ENCODE measurements at regions not wholly inside any gene's neighbourhood (a gene's known extent, or its start where the extent isn't known, plus 50 kb on each side); places are given as distances from the start of the nearest gene placed in this dataset.
"Not testable (repeated sequence)": the region's sequence is repeated elsewhere in the genome, so short reads cannot be mapped to it uniquely, and the experiment has no call there.

DNA sequence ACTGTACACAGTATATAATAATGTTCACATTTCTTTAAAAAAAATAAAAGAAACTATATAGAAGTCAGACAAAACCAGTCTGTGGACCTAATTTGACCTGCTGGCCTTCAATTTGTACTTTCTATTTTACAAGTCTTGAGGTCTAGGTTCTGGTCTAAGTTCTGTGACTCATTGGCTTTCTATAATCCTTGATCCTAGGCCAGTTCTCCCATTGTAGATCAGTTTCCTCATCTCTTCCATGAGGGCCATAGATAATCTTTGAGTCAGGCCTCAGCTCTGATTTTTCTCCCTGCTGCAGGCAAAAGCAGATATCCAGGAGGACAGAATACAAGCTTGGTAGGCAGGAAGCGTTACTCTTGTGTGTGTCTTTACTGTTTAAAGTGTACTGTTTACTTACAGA is 603.7 kb upstream of the CAMK1G start:
- DNase-seq, result no peak

GRCh38 chr1:208980605-208981004 is 602.9 kb upstream of the CAMK1G start:
- DNase-seq, result no peak

DNA sequence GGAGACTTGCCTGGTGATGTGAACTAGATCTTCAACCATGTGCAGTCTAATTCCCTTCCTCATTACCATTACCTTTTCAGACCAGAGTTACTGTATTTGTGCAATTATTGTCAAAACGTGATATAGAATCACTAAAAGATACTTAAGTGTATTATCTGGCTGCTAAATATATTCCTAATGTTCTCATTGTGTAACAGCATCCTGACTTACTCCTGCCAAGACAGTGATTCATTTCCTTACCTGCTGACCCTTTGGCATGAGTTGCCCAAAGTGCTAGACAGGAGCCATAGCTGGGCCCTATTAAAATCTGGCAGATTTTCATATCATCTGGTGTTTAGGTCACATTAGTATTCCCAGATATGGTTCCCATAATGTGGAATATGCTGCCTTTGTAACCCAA is 598.3 kb upstream of the CAMK1G start:
- no peak for DNase-seq

GRCh38 chr1:208988811-208989222 is 594.7 kb upstream of the CAMK1G start:
- DNase-seq, result peak; percentile 31

- DNase-seq, result no peak
Measured at GRCh38 chr1:208990456-208990855, 593.1 kb upstream of the CAMK1G start.

DNA sequence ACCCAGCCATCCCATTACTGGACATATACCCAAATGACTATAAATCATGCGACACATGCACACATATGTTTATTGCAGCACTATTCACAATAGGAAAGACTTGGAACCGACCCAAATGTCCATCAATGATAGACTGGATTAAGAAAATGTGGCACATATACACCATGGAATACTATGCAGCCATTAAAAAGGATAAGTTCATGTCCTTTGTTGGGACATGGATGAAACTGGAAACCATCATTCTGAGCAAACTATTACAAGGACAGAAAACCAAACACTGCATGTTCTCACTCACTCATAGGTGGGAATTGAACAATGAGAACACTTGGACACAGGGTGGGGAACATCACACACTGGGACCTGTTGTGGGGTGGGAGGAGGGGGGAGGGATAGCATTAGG is 586.5 kb upstream of the CAMK1G start:
- not testable (repeated sequence) for DNase-seq

GRCh38 chr1:208997726-208998312 is 585.7 kb upstream of the CAMK1G start:
- DNase-seq, result no peak

- no peak for DNase-seq
Measured at GRCh38 chr1:209008586-209008985, 574.9 kb upstream of the CAMK1G start.

DNA sequence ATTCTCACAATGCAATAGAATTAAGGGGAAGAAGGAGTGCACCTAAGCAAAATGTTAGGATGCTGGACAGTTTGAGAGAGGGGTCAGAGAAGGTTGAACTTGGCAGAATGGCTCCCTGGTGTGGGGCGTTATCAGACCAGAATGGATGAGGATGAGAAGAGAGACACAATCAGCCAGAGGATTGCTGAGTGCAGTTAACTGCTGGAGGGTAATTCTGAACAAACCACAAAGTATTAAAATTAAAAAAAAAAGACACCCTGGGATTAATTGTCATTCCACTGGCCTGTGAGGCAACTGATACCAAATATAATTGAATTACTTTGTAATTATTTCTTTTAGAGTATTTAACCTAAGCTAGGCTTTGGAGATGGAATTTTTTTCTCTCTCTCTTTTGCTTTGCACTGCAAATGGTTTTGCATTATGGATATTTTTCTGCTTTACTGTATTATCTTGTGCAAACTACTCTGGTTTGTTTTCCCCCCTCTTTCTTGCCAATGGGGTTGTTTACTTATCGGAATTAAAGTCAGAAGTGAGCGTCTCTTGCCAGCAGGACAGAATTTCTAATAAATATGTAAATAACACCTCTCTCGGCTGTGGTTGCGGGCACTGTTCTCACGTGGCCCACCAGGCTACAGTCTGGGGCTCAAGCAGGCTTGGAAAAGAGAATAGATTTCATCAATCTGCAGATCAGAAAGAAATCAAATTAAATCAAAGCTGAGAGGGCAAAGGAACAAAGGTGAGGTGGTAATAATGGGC is 572.9 kb upstream of the CAMK1G start:
- DNase-seq, result no peak

DNA sequence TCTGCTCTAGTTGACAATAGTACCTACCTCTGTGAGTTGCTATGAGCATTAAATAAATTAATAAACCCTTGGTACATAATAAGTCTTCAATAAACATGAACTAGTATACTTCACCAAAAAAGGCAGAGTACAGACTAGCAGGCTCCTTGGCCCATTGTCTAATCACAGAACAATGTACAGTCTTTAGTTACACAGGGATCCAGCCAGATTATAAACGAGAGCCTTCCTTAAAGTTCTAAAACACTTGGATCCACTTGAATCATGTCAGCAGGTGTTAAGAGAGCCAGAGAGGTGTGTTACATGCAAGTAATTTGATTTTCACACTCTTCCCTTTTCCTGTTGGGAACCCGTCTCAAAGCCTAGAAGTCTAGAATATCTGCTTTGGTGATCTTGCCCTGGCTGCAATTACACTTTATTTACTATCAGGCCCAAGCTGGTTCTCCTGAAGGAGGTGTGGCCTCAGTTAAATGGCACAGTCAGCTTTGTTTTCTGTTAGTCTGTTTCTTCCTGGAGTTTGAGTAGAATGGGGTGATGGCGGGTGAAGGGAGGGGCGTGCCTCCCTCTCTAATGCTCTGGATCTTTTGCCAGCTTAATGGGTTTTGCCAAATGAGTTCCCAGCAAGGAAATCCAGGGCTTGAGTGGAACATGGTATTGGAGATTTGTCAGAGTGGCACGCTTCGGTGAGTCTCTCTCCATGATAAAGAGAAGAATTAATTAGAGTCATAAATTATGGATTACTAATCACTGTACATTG is 570.9 kb upstream of the CAMK1G start:
- peak; percentile 67 for DNase-seq

- DNase-seq, result no peak
Measured at GRCh38 chr1:209015092-209015491, 568.4 kb upstream of the CAMK1G start.

- DNase-seq, result no peak
Measured at GRCh38 chr1:209021622-209022021, 561.9 kb upstream of the CAMK1G start.

DNA sequence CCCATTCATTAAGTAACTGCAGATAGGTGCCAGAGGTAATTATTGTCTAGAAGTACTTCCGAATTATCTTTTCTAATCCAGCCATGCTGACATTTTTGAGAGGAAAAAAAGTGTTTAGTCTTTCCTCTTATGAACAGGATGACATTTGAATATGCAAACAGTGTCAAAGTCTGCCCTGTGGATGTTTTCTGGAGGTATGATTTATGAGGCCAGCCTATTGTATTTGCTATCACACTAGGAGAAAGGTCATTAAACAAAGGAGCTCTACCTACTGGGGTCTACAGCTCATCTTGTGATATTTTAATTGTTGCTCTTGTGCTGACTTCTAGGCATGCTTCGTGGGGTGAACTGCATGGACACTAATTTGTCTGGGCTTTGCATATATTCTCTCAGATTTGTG is 559.7 kb upstream of the CAMK1G start:
- DNase-seq, result no peak

DNA sequence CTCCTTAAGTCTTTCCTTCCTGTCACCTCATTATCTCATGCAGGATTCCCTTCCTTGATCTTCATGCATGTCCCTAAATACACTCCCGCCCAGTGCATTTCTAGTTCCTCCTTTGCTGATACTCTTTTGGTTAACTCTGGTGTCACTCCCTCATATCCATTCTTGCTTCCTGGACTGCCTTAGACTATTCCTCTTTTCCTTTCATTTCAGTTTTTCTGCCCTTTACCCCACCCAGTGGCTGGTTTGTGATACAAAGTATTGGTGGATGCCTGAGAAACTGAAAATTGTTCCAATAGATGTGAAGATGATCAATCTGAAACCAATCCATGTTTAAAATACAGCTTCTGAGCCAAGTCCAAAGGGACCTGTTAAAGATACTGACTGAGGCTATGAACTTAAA is 553.8 kb upstream of the CAMK1G start:
- DNase-seq, result no peak

DNA sequence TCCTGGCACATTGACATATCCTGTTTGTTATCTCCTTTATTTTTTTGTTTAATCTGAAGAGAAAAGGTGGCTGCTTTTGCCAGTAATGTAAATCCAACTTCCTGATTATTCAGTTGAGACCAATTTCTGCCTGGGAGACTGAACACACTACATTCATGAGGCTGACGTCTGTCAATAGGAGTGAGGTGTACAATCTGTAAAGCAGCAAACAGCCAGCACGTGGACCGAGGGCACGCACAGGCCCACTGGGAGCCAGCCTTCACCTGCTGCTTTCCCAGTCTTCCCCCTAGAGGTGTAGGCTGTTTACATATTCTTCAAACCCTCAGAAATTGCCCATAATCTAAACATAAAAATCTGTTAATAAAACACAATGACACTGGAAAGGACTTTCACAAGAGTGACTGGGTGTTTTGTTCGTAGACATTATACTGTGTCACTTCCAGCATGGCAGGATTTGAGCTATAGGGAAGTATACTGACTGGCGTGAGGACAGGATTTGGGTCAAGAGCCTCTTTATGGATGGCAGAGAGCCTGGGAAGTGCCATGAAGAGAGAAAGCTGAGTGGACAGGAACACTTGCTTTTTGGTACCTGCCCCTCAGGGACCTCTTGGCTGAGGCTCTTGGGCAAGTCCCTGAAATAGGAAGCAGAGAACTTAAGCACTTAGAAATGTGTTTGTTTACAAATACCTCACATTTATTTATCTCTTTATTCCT is 552.9 kb upstream of the CAMK1G start:
- peak; percentile 74 for DNase-seq

DNA sequence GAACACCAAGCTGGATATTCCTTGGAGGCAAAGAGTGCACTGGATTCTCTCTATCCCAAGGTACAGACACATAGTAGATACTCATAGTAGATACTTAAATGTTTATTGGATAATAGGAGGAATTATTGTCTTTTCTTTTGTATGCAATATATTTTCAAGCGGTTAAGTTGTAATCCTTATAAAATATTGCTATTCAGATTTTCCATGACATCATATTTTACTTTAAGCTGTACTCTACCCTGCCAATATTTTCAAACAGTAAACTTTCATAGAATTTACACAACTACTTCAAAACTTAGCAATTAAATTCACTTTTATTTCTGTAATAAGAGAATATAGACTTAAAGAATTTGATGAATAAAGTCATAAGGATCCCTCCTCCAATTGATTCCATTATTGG is 546.5 kb upstream of the CAMK1G start:
- DNase-seq, result no peak

DNA sequence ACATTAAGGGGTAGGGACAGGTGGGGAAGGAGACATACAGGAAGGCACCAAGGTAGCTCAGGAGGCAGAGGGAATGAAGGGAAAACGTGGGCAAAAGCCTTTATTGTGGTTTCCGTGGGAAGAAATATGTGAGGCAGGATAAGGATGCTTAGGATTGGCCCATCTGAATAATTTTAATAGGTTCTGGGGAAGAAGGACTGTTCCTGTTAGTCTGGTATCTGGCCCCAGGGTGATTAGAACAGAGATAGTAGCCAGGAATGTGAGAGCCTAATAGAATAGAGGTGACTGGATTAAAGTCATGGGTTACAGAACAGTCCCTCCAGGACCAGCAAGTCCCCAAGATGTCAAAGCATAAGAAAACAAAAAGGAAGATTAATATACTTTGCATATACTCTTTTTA is 545.2 kb upstream of the CAMK1G start:
- DNase-seq, result no peak

- DNase-seq, result no peak
Measured at GRCh38 chr1:209038735-209039134, 544.8 kb upstream of the CAMK1G start.

DNA sequence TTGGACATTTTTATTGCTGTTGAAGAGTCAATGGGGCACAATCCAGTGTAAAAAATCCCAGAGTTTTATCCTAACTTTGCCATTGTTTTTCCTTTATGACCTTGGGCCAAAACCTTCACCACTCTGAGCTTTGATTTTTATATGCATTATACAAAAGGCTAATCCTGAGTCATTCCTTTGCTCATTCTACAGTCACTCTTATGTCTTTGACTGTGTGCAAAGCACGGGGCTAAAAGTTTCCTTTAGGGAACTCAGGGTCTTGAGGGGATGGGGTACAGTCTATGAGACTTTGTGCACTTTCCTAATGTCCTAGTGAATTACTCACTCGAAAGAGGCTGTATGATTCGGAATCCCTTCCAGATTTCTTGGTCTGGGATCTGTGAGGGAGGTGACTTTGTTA is 543.2 kb upstream of the CAMK1G start:
- no peak for DNase-seq

GRCh38 chr1:209041927-209042326 is 541.6 kb upstream of the CAMK1G start:
- DNase-seq, result no peak

DNA sequence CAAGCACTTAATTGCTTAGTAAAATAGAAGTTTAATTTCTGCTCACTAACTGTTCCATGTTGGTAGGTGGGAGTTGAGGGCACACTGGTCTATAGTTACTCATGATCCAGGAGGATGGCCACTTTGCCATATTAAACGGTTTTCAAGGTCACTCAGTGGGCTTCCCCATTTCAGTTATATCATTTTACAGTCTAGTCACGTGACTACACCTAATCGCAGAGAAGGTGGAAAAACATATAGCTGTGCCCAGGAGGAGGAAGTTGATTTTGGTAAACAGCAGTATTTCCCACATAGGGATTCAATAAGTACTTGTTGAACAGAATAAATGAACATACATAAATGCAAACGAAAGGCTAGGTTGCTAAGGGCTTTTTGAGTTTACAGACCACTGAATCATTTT is 541.1 kb upstream of the CAMK1G start:
- DNase-seq, result no peak

GRCh38 chr1:209045331-209046057 is 538.0 kb upstream of the CAMK1G start:
- peak; percentile 51 for DNase-seq

DNA sequence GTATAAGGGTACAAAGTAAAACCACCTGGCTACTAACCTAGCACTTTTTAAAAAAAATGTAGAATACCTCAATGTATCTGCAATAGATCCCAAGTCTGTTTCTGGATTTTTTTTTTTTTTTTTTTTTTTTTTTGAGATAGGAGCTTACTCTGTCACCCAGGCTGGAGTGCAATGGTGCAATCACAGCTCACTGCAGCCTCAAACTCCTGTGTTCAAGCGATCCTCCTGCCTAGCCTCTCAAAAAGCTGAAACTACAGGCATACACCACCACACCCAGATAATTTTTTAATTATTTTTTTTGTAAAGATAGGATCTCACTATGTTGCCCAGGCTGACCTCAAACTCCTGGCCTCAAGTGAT is 537.5 kb upstream of the CAMK1G start:
- DNase-seq, result no peak

Data from NCI-H2029 treated with DMSO at 0.1 percent for 48 hours (cell line).